Fibroblast of lung (primary cell): ENCODE measurements at regions not wholly inside any gene's neighbourhood (a gene's known extent, or its start where the extent isn't known, plus 50 kb on each side); places are given as distances from the start of the nearest gene placed in this dataset.

Experiments
- DNase-seq, 2 donors: peaks; one replicate each; pipeline versions ENCODE4 v3.0.0 to v3.0.0-alpha.2; 2010; ENCODE audit warnings: low read depth in 2 of 2
- H2AFZ ChIP-seq: 2 replicates; pipeline ENCODE4 v1.5.1; 2012; ENCODE audit warnings: low read length, control low read depth, inconsistent platforms
- H3K27ac ChIP-seq: 2 replicates; pipeline ENCODE4 v1.5.1; 2011; ENCODE audit warnings: low read length, control low read depth; ENCODE audit not compliant: insufficient read depth
- H3K27me3 ChIP-seq: 2 replicates; pipeline ENCODE4 v1.5.1; 2011; ENCODE audit warnings: mild to moderate bottlenecking, low read length; ENCODE audit not compliant: control insufficient read depth, insufficient read depth
- H3K36me3 ChIP-seq: 2 replicates; pipeline ENCODE4 v1.5.1; 2011; ENCODE audit warnings: low read length; ENCODE audit not compliant: control insufficient read depth, insufficient read depth
- H3K4me1 ChIP-seq: 2 replicates; pipeline ENCODE4 v1.5.1; 2011; ENCODE audit warnings: low read length; ENCODE audit not compliant: control insufficient read depth, insufficient read depth; ENCODE audit errors: extremely low read depth
- H3K4me2 ChIP-seq: 2 replicates; pipeline ENCODE4 v1.5.1; 2011; ENCODE audit warnings: low read length, control low read depth; ENCODE audit not compliant: insufficient read depth; ENCODE audit errors: extremely low read depth
- H3K4me3 ChIP-seq, 4 experiments: fragments of 200-600 bp in 1 of 4; sonication (generic) in 1 of 4; replicated peaks in 1 of 4; 2 replicates each; pipeline ENCODE4 v1.5.1; 2011 to 2016; ENCODE audit warnings: low read length in 4 of 4, low read depth in 3 of 4, mild to moderate bottlenecking in 3 of 4, control low read depth in 2 of 4, inconsistent platforms in 1 of 4, mixed read lengths in 1 of 4; ENCODE audit not compliant: insufficient read depth in 1 of 4; ENCODE audit errors: control extremely low read depth in 1 of 4
- H3K79me2 ChIP-seq: 2 replicates; pipeline ENCODE4 v1.5.1; 2012; ENCODE audit warnings: mild to moderate bottlenecking, low read length, inconsistent platforms; ENCODE audit not compliant: control insufficient read depth, insufficient read depth
- H3K9ac ChIP-seq: 2 replicates; pipeline ENCODE4 v1.5.1; 2011; ENCODE audit warnings: mild to moderate bottlenecking, low read length, control low read depth; ENCODE audit not compliant: insufficient read depth
- H3K9me3 ChIP-seq: 2 replicates; pipeline ENCODE4 v1.5.1; 2012; ENCODE audit warnings: low read depth, low read length; ENCODE audit not compliant: control insufficient read depth, insufficient read depth
- H4K20me1 ChIP-seq: 2 replicates; pipeline ENCODE4 v1.5.1; 2011; ENCODE audit warnings: low read length; ENCODE audit not compliant: control insufficient read depth, insufficient read depth; ENCODE audit errors: extremely low read depth
- EZH2 ChIP-seq: IDR thresholded peaks from 2 replicates; pipeline ENCODE4 v1.5.1; 2012; ENCODE audit warnings: low read length, control low read depth, mild to moderate bottlenecking; ENCODE audit errors: missing control alignments
- TF ChIP-seq, protein P1 (sequence below), 2 donors: IDR thresholded peaks in 1 of 2; conservative IDR thresholded peaks in 1 of 2; 1 replicate in 1 of 2; 2 replicates in 1 of 2; pipeline ENCODE4 v1.5.1; 2011 to 2012; ENCODE audit warnings: low read length in 2 of 2, control low read depth in 1 of 2, inconsistent platforms in 1 of 2, low read depth in 1 of 2, mild to moderate bottlenecking in 1 of 2

DNA sequence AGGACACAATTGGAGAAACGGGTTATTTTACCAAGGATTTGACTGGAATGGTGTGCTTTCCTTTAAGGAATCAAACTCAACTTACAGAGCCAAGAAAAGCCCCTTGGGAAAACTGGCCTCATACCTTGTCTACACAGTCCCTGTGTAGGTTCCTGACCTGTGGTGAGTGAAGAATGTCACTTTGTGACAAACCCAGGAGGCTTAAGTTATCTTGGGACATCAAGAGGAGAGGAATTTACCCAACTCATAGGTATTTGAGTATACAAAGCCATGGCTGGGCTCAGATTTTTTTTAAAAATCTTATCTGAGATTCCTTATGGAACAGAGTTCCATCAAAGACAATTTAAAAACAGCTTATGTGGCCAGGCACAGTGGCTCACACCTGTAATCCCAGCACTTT lies 112.1 kb downstream of the EIF4E start:
- Histone ChIP-seq H3K36me3 (no peaks in the 10 kb centered on the region), H3K9ac (no peak overlapping the region), H3K9me3 (no peaks in the 10 kb centered on the region), H4K20me1 (no peaks in the 10 kb centered on the region), H3K4me1 (no peaks in the 10 kb centered on the region), H3K27me3 (peaks cover 3% of the 10 kb centered on the region), H2AFZ (no peak overlapping the region), H3K79me2 (no peaks in the 10 kb centered on the region), H3K4me2 (no peak overlapping the region), H3K27ac (no peak overlapping the region), H3K4me3 (no peak overlapping the region)
- no peak for TF ChIP-seq EZH2
- TF ChIP-seq, protein P1, sequence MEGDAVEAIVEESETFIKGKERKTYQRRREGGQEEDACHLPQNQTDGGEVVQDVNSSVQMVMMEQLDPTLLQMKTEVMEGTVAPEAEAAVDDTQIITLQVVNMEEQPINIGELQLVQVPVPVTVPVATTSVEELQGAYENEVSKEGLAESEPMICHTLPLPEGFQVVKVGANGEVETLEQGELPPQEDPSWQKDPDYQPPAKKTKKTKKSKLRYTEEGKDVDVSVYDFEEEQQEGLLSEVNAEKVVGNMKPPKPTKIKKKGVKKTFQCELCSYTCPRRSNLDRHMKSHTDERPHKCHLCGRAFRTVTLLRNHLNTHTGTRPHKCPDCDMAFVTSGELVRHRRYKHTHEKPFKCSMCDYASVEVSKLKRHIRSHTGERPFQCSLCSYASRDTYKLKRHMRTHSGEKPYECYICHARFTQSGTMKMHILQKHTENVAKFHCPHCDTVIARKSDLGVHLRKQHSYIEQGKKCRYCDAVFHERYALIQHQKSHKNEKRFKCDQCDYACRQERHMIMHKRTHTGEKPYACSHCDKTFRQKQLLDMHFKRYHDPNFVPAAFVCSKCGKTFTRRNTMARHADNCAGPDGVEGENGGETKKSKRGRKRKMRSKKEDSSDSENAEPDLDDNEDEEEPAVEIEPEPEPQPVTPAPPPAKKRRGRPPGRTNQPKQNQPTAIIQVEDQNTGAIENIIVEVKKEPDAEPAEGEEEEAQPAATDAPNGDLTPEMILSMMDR (conservative IDR thresholded peaks at IDR 0.05 in 1 of 2, IDR thresholded peaks at IDR 0.05 in 1 of 2; ENCODE audit: low read depth in 1 of 2, low read length in 2 of 2): no peak
- no peak for DNase-seq

DNA sequence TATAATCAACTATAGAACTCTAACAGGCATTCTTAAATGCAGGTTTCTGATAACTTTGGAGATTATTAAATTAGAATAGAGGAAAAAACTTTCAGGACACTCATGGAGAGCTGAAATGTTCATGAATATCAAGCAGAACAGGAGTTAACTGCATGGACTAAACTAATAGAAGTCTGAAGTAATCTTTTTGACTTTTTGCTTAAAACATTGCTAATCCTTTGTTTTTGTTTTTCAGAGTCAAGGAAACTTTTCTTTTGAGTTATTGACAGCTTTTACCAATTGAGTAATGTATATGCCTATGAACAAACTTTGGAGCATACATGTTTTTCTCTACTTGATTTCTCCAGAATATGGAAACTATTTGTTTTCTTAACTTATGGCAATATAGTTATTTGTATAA lies 112.5 kb downstream of the EIF4E start:
- TF ChIP-seq, protein P1 (conservative IDR thresholded peaks at IDR 0.05 in 1 of 2, IDR thresholded peaks at IDR 0.05 in 1 of 2; ENCODE audit: low read depth in 1 of 2, low read length in 2 of 2): no peak
- no peak for TF ChIP-seq EZH2
- no peaks in the 10 kb centered on the region for H3K36me3 ChIP-seq
- H3K9me3 ChIP-seq: no peaks in the 10 kb centered on the region
- no peak overlapping the region for H3K9ac ChIP-seq
- no peaks in the 10 kb centered on the region for H4K20me1 ChIP-seq
- no peak for DNase-seq
- H2AFZ ChIP-seq: no peak overlapping the region
- H3K4me2 ChIP-seq: no peak overlapping the region
- no peak overlapping the region for H3K27ac ChIP-seq
- no peaks in the 10 kb centered on the region for H3K4me1 ChIP-seq
- peaks cover 3% of the 10 kb centered on the region for H3K27me3 ChIP-seq
- no peaks in the 10 kb centered on the region for H3K79me2 ChIP-seq
- H3K4me3 ChIP-seq: no peak overlapping the region

GRCh38 chr4:98804403-98804802 lies 124.5 kb downstream of the EIF4E start:
- Histone ChIP-seq H3K4me2 (no peak overlapping the region), H4K20me1 (no peaks in the 10 kb centered on the region), H3K27ac (no peak overlapping the region), H3K36me3 (no peaks in the 10 kb centered on the region), H3K79me2 (no peaks in the 10 kb centered on the region), H3K4me3 (no peak overlapping the region), H2AFZ (no peak overlapping the region), H3K9ac (no peak overlapping the region), H3K4me1 (no peaks in the 10 kb centered on the region), H3K27me3 (no peaks in the 10 kb centered on the region), H3K9me3 (no peaks in the 10 kb centered on the region)
- DNase-seq: no peak
- TF ChIP-seq, protein P1 (conservative IDR thresholded peaks at IDR 0.05 in 1 of 2, IDR thresholded peaks at IDR 0.05 in 1 of 2; ENCODE audit: low read depth in 1 of 2, low read length in 2 of 2): no peak
- TF ChIP-seq EZH2: no peak
